HG02870 (cell line): ENCODE measurements at regions not wholly inside any gene's neighbourhood (a gene's known extent, or its start where the extent isn't known, plus 50 kb on each side); places are given as distances from the start of the nearest gene placed in this dataset.
"Not testable (repeated sequence)": the region's sequence is repeated elsewhere in the genome, so short reads cannot be mapped to it uniquely, and the experiment has no call there.

Source experiments
- ATAC-seq: cut with Tn5 transposase; IDR thresholded peaks from one replicate; pipeline ENCODE4 v1.9.1; 2021; ENCODE audit warnings: mild to moderate bottlenecking, moderate library complexity; ENCODE audit not compliant: unreplicated experiment

DNA sequence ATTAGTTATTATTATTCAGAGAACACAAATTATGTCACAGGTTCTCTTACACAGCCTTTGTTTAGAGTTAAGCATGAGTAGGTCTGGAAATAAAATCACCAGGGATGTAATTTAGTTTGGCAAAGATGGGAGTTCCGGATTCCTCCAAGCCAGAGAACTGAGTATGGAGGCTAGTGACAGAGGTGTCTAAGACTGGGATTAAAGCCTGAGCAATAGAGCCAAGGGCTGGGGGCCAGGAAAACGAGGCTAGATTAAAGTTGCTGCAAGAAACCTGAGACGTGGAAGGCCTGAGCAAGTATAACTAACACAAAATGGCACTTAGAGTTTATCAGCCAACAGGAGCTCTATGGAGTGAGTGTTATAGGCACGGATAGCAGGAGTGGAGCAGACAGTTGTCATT, 381.6 kb downstream of the SRGAP2C start:
- ATAC-seq: no peak

DNA sequence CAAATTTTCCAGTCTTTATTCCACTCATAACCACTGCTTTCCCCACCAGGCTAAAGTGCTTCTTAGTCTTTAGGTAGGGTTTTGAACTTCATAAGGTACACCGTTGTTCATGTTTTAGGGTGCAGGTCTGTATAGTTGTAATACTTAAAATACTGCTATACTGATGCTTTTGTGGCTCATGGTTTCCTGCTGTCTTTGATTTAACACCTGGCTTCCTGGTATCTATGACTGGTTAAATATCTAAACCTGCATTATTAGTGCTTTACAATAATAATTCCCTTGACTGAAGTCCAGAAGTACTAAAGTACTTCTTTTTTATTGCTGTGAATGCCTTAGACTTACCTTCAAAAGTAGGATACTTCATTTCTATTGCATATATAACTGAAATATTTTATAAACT, 384.7 kb downstream of the SRGAP2C start:
- ATAC-seq: no peak

DNA sequence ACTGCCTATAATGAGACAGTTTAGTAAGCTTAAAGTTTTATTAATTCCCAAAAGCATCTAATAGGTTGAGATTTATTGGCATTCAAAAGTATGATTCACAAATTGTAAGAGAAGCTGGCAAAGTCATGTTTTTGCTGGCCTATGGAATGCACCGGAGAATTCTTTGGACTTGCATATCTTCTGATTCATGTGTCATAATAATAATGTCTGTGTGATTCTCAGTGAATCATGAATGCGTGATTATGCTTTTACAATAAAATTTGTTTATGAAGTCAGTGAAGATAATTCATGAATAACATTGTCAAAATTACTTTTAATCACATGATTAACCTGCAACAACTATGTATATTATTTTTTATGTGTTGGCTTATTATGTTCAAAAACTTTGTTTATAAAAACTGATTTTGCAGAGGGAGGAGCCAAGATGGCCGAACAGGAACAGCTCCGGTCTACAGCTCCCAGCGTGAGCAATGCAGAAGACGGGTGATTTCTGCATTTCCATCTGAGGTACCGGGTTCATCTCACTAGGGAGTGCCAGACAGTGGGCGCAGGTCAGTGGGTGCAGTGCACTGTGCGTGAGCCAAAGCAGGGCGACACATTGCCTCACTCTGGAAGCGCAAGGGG, 389.2 kb downstream of the SRGAP2C start:
- not testable (repeated sequence) for ATAC-seq

DNA sequence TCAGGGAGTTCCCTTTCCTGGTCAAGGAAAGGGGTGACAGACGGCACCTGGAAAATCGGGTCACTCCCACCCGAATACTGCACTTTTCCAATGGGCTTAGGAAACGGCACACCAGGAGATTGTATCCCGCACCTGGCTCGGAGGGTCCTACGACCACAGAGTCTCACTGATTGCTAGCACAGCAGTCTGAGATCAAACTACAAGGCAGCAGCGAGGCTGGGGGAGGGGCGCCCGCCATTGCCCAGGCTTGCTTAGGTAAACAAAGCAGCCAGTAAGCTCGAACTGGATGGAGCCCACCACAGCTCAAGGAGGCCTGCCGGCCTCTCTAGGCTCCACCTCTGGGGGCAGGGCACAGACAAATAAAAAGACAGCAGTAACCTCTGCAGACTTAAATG, 389.7 kb downstream of the SRGAP2C start:
- ATAC-seq: not testable (repeated sequence)

DNA sequence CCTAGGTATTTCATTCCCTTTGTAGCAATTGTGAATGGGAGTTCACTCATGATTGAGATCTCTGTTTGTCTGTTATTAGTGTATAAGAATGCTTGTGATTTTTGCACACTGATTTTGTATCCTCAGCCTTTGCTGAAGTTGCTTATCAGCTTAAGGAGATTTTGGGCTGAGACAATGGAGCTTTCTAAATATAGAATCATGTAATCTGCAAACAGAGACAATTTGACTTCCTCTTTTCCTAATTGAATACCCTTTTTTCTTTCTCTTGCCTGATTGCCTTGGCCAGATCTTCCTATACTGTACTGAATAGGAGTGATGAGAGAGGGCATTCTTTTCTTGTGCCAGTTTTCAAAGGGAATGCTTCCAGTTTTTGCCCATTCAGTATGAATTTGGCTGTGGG, 398.1 kb downstream of the SRGAP2C start:
- ATAC-seq: not testable (repeated sequence)

DNA sequence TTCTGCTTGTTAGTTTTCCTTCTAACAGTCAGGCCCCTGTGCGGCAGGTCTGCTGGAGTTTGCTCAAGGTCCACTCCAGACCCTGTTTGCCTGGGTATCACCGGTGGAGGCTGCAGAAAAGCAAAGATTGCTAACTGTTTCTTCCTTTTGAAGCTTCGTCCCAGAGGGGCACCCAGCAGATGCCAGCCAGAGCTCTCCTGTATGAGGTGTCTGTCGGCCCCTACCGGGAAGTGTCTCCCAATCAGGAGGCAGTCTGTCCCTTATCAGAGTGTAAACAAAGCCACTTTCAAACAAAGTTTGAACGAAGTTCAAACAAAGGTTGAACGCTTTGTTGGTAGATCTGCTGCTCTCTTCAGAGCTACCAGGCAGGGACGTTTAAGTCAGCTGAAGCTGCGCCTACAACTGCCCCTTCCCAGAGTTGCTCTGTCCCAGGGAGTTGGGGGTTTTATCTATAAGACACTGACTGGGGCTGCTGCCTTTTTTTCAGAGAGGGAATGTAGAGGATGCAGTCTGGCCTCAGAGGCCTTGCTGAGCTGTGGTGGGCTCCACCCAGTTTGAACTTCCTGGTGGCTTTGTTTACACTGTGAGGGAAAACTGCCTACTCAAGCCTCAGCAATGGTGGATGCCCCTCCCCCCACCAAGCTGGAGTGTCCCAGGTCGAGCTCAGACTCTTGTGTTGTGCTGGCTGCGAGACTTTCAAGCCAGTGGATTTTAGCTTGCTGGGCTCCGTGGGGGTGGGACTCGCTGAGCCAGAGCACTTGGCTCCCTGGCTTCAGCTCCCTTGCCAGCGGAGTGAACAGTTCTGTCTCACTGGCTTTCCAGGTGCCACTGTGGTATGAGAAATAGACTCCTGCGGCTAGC, 401.8 kb downstream of the SRGAP2C start:
- ATAC-seq: no peak

DNA sequence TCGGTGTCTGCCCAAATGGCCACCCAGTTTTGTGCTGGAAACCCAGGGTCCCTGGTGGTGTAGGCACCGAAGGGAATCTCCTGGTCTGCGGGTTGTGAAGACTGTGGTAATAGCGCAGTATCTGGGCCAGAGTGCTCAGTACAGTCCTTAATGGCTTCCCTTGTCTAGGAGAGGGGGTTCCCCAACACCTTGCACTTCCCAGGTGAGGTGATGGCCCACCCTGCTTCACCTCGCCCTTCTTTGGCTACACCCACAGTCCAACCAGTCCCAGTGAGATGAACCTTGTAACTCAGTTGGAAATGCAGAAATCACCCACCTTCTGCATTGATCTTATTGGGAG, 402.4 kb downstream of the SRGAP2C start:
- ATAC-seq: no peak

DNA sequence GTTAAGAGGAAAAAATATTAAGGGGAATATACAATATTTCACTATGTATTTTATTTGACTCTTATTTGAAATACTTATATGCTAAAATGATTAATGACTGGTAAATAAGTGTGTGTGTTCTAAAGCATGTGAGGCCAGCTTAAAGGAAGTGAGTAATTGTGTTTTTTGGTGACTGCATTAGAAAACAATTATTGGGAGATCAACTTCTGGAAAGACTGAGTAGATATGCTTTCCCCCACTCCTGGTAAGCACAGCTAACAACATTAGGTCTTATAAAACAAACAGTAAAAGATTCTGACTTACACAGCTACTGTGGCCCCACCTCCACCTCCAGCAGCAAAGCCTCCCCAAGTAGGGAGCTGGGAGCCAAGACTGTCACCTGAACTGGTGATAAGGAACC, 403.0 kb downstream of the SRGAP2C start:
- no peak for ATAC-seq

DNA sequence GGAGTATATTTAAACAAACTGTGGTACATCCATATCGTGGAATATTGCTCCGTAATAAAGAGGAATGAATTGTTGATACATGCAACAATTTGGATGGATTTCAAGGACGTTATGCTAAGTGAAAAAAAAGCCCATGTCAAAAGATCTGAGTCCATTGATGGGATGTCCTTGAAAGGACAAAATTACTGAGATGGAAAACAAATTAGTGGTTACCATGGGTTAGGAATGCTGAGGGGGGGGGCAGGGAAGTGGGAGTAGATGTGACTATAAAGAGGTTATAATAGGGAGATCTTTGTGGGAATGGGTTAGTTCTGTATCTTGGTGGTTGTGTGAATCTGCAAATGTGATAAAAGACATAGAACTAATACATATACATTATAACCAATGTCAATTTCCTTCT, 409.3 kb downstream of the SRGAP2C start:
- no peak for ATAC-seq

DNA sequence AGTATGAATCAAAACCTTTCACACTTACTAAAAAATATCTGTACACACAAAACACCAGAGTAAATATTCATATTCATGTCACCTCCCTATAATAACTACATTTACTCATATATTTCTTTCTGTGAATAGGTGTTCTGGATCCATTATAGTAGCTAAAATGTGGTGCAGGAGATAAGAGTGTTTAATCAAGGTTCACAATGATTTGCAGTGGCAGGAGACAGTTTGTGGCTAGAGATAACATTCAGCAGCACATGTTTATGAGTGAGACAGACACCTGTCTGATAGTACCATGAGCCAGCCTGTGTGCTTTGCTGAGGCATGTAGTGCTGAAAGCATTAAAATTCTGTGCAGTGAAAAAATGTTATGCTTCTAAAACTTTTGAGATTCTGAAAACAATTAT, 410.3 kb downstream of the SRGAP2C start:
- ATAC-seq: no peak

DNA sequence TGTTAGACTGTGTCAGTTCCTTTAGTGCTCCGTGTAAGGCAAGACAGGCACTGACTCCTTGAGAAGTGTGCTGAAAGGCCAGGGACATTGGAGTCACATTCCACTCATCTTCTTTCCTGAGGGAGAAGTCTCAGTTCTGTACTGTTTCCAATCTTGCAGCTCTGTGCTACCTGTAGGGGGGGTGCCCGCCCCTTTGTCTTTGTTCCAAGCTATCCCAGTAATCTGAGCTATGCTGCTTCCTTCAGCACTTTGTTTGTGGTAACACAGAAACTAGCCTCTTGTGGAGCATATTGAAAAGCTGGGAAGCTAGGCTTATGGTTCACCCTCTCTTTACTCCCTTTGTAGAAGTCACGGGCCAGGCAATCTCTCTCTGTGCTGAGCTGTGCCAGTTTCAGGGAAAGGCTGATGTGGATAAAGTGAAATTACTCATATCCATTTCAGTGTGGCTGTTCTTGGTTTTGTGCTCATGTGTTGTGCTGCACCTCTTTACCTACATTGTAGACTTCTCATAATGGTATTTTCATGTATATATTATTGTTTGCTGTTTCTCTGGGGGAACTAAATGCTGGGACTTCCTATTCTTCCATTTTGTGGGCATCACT, 420.2 kb downstream of the SRGAP2C start:
- ATAC-seq: not testable (repeated sequence)

DNA sequence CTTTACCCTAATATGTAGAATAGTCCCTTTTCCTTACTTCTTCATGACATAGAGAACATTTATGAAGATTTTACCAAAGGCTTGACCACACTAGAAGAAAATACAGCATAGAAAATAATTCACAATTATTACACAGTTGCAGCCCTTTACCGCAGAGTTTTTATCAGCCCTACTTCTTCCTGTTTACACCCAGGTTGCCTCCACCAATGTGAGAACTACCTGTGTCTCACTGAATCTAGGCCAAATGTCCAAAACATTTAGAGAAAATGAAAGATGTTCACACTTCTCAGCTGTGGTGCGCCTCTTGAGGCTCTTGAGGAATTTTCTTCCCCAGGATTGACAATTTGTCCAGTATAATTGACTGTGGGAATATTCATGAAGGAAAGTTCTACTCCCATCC, 422.7 kb downstream of the SRGAP2C start:
- ATAC-seq: not testable (repeated sequence)
